ENCODE measurements at regions not wholly inside any gene's neighbourhood (a gene's known extent, or its start where the extent isn't known, plus 50 kb on each side); places are given as distances from the start of the nearest gene placed in this dataset.
"Not testable (repeated sequence)": the region's sequence is repeated elsewhere in the genome, so short reads cannot be mapped to it uniquely, and the experiment has no call there.

DNA sequence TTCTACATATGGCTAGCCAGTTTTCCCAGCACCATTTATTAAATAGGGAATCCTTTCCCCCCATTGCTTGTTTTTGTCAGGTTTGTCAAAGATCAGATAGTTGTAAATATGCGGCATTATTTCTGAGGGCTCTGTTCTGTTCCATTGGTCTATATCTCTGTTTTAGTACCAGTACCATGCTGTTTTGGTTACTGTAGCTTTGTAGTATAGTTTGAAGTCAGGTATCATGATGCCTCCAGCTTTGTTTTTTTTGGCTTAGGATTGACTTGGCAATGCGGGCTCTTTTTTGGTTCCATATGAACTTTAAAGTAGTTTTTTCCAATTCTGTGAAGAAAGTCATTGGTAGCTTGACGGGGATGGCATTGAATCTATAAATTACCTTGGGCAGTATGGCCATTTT lies 60.0 kb upstream of the GPC3 start:
- ATAC-seq; H3K27me3 ChIP-seq; H3K4me1 ChIP-seq; H3K4me3 ChIP-seq; H3K27ac ChIP-seq; H3K9me3 ChIP-seq; H3K36me3 ChIP-seq; intact Hi-C loops (cut with DNase I); DNase-seq: not testable (repeated sequence)

- H3K36me3 ChIP-seq; DNase-seq; ATAC-seq; intact Hi-C loops (cut with DNase I); H3K4me3 ChIP-seq; H3K27ac ChIP-seq; H3K4me1 ChIP-seq; H3K9me3 ChIP-seq; H3K27me3 ChIP-seq: not testable (repeated sequence)
These were observed 81.7 kb upstream of the GPC3 start for GRCh38 chrX:134067107-134067506.

DNA sequence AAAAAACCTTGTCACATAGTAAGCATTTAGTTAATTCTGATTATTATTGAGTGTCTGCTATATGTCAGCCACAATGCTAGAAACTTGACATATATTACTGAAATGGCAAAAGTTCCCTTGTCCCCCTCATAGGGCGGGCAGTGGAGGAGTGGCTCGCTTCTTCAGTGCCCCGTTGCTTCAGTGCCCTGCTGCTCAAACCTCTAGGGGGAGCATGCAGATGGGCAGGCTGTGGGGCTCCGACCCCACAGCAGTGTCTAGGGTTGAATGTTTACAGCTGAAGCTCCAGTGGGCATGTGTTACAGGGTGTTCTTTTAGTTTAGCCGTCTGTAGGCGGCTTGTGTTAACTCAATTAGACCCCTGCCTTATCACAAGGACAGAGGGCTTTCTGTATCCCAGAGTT lies 86.5 kb upstream of the GPC3 start:
- DNase-seq; H3K27me3 ChIP-seq; H3K27ac ChIP-seq; H3K4me1 ChIP-seq; H3K36me3 ChIP-seq; H3K4me3 ChIP-seq; ATAC-seq; intact Hi-C loops (cut with DNase I); H3K9me3 ChIP-seq: not testable (repeated sequence)

DNA sequence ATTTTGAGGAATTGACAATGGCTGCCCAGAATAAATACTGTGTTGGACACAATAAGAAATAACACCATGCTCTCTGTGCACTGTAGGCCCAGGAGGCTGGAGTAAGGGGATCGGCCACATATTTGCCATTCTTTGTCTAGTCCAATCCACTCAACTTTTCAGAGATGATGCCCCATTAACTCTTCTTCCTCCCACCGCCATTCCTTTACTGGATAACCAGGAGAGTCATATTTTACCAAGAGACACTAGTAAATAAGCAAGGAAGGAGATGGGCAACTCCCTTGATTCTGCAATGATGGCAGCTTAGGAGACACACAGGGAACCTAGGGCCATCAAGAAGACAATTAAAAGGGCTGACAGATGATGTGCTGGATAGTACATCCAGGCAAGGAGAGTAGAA lies 87.9 kb upstream of the GPC3 start:
- ATAC-seq (no peak), DNase-seq (no peak)
- Histone ChIP-seq H3K36me3 (no peaks in the 10 kb centered on the region), H3K27me3 (no peaks in the 10 kb centered on the region), H3K9me3 (no peaks in the 10 kb centered on the region), H3K4me3 (no peak overlapping the region), H3K4me1 (no peaks in the 10 kb centered on the region), H3K27ac (no peak overlapping the region)
- TF ChIP-seq, protein P1, sequence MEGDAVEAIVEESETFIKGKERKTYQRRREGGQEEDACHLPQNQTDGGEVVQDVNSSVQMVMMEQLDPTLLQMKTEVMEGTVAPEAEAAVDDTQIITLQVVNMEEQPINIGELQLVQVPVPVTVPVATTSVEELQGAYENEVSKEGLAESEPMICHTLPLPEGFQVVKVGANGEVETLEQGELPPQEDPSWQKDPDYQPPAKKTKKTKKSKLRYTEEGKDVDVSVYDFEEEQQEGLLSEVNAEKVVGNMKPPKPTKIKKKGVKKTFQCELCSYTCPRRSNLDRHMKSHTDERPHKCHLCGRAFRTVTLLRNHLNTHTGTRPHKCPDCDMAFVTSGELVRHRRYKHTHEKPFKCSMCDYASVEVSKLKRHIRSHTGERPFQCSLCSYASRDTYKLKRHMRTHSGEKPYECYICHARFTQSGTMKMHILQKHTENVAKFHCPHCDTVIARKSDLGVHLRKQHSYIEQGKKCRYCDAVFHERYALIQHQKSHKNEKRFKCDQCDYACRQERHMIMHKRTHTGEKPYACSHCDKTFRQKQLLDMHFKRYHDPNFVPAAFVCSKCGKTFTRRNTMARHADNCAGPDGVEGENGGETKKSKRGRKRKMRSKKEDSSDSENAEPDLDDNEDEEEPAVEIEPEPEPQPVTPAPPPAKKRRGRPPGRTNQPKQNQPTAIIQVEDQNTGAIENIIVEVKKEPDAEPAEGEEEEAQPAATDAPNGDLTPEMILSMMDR (IDR thresholded peaks at IDR 0.05): no peak
- intact Hi-C loops (cut with DNase I): no loop called here

- no peaks in the 10 kb centered on the region for H3K4me1 ChIP-seq
- H3K4me3 ChIP-seq: no peak overlapping the region
- DNase-seq: no peak
- TF ChIP-seq, protein P1 (IDR thresholded peaks at IDR 0.05): no peak
- H3K27me3 ChIP-seq: no peaks in the 10 kb centered on the region
- no peak overlapping the region for H3K27ac ChIP-seq
- ATAC-seq: no peak
- no peaks in the 10 kb centered on the region for H3K36me3 ChIP-seq
- H3K9me3 ChIP-seq: no peaks in the 10 kb centered on the region
- intact Hi-C loops (cut with DNase I): no loop called here
These were observed 88.8 kb upstream of the GPC3 start for GRCh38 chrX:134074151-134074550.

- no peaks in the 10 kb centered on the region for H3K27me3 ChIP-seq
- H3K4me3 ChIP-seq: no peak overlapping the region
- intact Hi-C loops (cut with DNase I): no loop called here
- TF ChIP-seq, protein P1 (IDR thresholded peaks at IDR 0.05): no peak
- H3K36me3 ChIP-seq: no peaks in the 10 kb centered on the region
- DNase-seq: no peak
- H3K9me3 ChIP-seq: no peaks in the 10 kb centered on the region
- no peaks in the 10 kb centered on the region for H3K4me1 ChIP-seq
- no peak overlapping the region for H3K27ac ChIP-seq
- no peak for ATAC-seq
These were observed 90.7 kb upstream of the GPC3 start for GRCh38 chrX:134075894-134076718.

DNA sequence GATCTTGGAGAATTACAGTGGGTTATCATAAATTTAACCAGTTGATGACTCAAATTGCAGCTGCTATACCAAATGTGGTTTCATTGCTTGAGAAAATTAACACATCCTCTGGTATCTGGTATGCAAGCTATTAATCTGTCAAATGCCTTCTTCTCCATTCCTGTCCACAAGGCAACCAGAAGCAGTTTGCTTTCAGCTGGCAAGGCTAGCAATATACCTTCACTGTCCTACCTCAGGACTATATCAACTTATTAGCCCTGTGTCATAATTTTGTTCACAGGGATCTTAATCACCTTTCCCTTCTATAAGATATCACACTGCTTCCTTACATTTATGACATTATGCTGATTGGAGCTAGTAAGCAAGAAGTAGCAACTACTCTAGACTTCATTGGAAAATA lies 110.0 kb upstream of the GPC3 start:
- DNase-seq (no peak), ATAC-seq (no peak)
- intact Hi-C loops (cut with DNase I): no loop called here
- TF ChIP-seq, protein P1 (IDR thresholded peaks at IDR 0.05): no peak
- Histone ChIP-seq H3K27ac (no peak overlapping the region), H3K9me3 (no peaks in the 10 kb centered on the region), H3K4me1 (no peaks in the 10 kb centered on the region), H3K4me3 (no peak overlapping the region), H3K36me3 (no peaks in the 10 kb centered on the region), H3K27me3 (no peaks in the 10 kb centered on the region)

Data from left lung (tissue), 4 donors.